Endothelial cell of umbilical vein (primary cell): ENCODE measurements at regions not wholly inside any gene's neighbourhood (a gene's known extent, or its start where the extent isn't known, plus 50 kb on each side); places are given as distances from the start of the nearest gene placed in this dataset.

Source experiments
- BruUV-seq: library from RNA; stranded (reverse); fragments of 400-500 nt; replicated peaks from 2 replicates; lab custom pipeline; 2021; lab: Mats Ljungman, UMichigan
- CTCF ChIA-PET: fragments of 300-600, 350-600 bp; sonication (Branson Sonifier 250); formaldehyde crosslinking; loops from one replicate; lab custom pipeline; 2021; ENCODE audit warnings: antibody characterized with exemption, inconsistent platforms; lab: Charles Lee
- POLR2A ChIA-PET: fragments of 300-600, 350-600 bp; sonication (Branson Sonifier 250); formaldehyde crosslinking; loops from one replicate; lab custom pipeline; 2021; ENCODE audit warnings: antibody characterized with exemption, inconsistent platforms; lab: Charles Lee
- DNase-seq: peaks from one replicate; pipeline ENCODE4 v3.0.0-alpha.2; 2011; ENCODE audit warnings: low read depth, low spot score
- FAIRE-seq: peaks from 2 replicates; lab custom pipeline; 2011; peaks lifted over from hg19 to GRCh38; lab: Jason Lieb, UNC
- H2AFZ ChIP-seq: 2 replicates; pipeline ENCODE4 v1.6.0; 2012; ENCODE audit warnings: low read depth, low read length, control low read depth, inconsistent platforms
- H3K27ac ChIP-seq: 2 replicates; pipeline ENCODE4 v1.5.1; 2011; ENCODE audit warnings: low read depth, mild to moderate bottlenecking, control low read depth, low read length, moderate library complexity; ENCODE audit not compliant: insufficient read depth
- H3K27me3 ChIP-seq, 2 experiments: 2 replicates each; pipeline versions ENCODE4 v1.6.0 to v1.6.1; 2011; ENCODE audit warnings: low read length in 2 of 2, mixed read lengths in 1 of 2; ENCODE audit not compliant: control insufficient read depth in 2 of 2, insufficient read depth in 2 of 2
- H3K36me3 ChIP-seq, 2 experiments: 2 replicates in 1 of 2; 3 replicates in 1 of 2; pipeline ENCODE4 v1.5.1; 2011; ENCODE audit warnings: low read length in 2 of 2, mild to moderate bottlenecking in 1 of 2, moderate library complexity in 1 of 2; ENCODE audit not compliant: control insufficient read depth in 2 of 2, insufficient read depth in 2 of 2; ENCODE audit errors: extremely low read depth in 1 of 2
- H3K4me1 ChIP-seq: 3 replicates; pipeline ENCODE4 v1.5.1; 2011; ENCODE audit warnings: mild to moderate bottlenecking, low read length; ENCODE audit not compliant: control insufficient read depth, insufficient read depth; ENCODE audit errors: extremely low read depth
- H3K4me2 ChIP-seq: 2 replicates; pipeline ENCODE4 v1.6.1; 2011; ENCODE audit warnings: low read length, control low read depth, mixed read lengths; ENCODE audit not compliant: insufficient read depth
- H3K4me3 ChIP-seq, 3 experiments: fragments of 200-600 bp in 1 of 3; sonication (generic), shearing (Covaris generic) in 1 of 3; replicated peaks in 1 of 3; 2 replicates each; pipeline ENCODE4 v1.5.1; 2011 to 2016; ENCODE audit warnings: control low read depth in 3 of 3, low read length in 3 of 3, mild to moderate bottlenecking in 2 of 3, inconsistent platforms in 1 of 3, low read depth in 1 of 3, moderate library complexity in 1 of 3; ENCODE audit not compliant: insufficient read depth in 1 of 3
- H3K79me2 ChIP-seq: 2 replicates; pipeline ENCODE4 v1.6.0; 2012; ENCODE audit warnings: low read length, inconsistent platforms; ENCODE audit not compliant: control insufficient read depth, insufficient read depth
- H3K9ac ChIP-seq: replicated peaks from 2 replicates; pipeline ENCODE3; 2011; ENCODE audit warnings: low read length, control low read depth; ENCODE audit not compliant: insufficient read depth; ENCODE audit errors: extremely low read depth
- H3K9me1 ChIP-seq: replicated peaks from 3 replicates; pipeline ENCODE4 v1.6.0; 2011; ENCODE audit warnings: mild to moderate bottlenecking, low read length; ENCODE audit not compliant: control insufficient read depth, insufficient read depth; ENCODE audit errors: extremely low read depth
- H3K9me3 ChIP-seq: replicated peaks from 2 replicates; pipeline ENCODE4 v1.5.1; 2012; ENCODE audit warnings: low read length, inconsistent platforms; ENCODE audit not compliant: control insufficient read depth, insufficient read depth
- H4K20me1 ChIP-seq: replicated peaks from 2 replicates; pipeline ENCODE3; 2011; ENCODE audit warnings: mild to moderate bottlenecking, low read length; ENCODE audit not compliant: control insufficient read depth, insufficient read depth; ENCODE audit errors: extremely low read depth
- EZH2 ChIP-seq: IDR thresholded peaks from 2 replicates; pipeline ENCODE4 v1.6.1; 2012; ENCODE audit warnings: borderline replicate concordance, low read depth, mild to moderate bottlenecking, moderate library complexity, low read length, inconsistent platforms; ENCODE audit not compliant: severe bottlenecking
- FOS ChIP-seq: IDR thresholded peaks from 2 replicates; pipeline ENCODE4 v1.6.1; 2011; ENCODE audit warnings: mild to moderate bottlenecking, low read length, moderate library complexity, borderline replicate concordance; ENCODE audit not compliant: insufficient read depth
- GATA2 ChIP-seq: IDR thresholded peaks from 2 replicates; pipeline ENCODE4 v1.7.0; 2011; ENCODE audit warnings: low read depth, mild to moderate bottlenecking, moderate library complexity, mixed read lengths, low read length; ENCODE audit not compliant: insufficient read length, insufficient read depth
- JUN ChIP-seq: IDR thresholded peaks from 2 replicates; pipeline ENCODE4 v1.6.1; 2011; ENCODE audit warnings: borderline replicate concordance, low read depth; ENCODE audit not compliant: insufficient read length, insufficient read depth
- MYC ChIP-seq: IDR thresholded peaks from one replicate; pipeline ENCODE4 v1.6.1; 2011; ENCODE audit warnings: mild to moderate bottlenecking, low read depth, low read length
- POLR2A ChIP-seq: IDR thresholded peaks from 2 replicates; pipeline ENCODE4 v1.6.1; 2012; ENCODE audit warnings: low read depth, mild to moderate bottlenecking, control low read depth, low read length
- POLR2AphosphoS5 ChIP-seq: IDR thresholded peaks from 2 replicates; pipeline ENCODE4 v1.6.1; 2012; ENCODE audit warnings: low read depth, mild to moderate bottlenecking, control low read depth, low read length, moderate library complexity; ENCODE audit not compliant: insufficient read depth
- dilution Hi-C: fragments of 300-500 bp; cut with MboI; formaldehyde crosslinking; loops from one replicate; pipeline ENCODE4 v1.15.0; 2019; ENCODE audit warnings: low sequenced_read_pairs; ENCODE audit not compliant: extremely low pct_ligation_motif_present
- intact Hi-C: fragments of 100-400 bp; cut with micrococcal nuclease; formaldehyde crosslinking; loops from one replicate; pipeline ENCODE4 v1.10.0; 2022
- TF ChIP-seq, protein P1 (sequence below): IDR thresholded peaks from 2 replicates; pipeline ENCODE4 v1.6.1; 2011; ENCODE audit not compliant: insufficient read depth, insufficient read length
- TF ChIP-seq, protein P2 (sequence below), 2 donors: IDR thresholded peaks; 1 replicate in 1 of 2; 2 replicates in 1 of 2; pipeline ENCODE4 v1.5.1; 2011; ENCODE audit warnings: low read length in 2 of 2, mild to moderate bottlenecking in 2 of 2, moderate library complexity in 2 of 2, control low read depth in 1 of 2, inconsistent platforms in 1 of 2, low read depth in 1 of 2; ENCODE audit not compliant: insufficient read depth in 1 of 2; ENCODE audit errors: extremely low read depth in 1 of 2

- DNase-seq: no peak
- H3K79me2 ChIP-seq: no peaks in the 10 kb centered on the region
- TF ChIP-seq EZH2 (no peak), MYC (no peak), POLR2AphosphoS5 (no peak), POLR2A (no peak), JUN (no peak), FOS (no peak), GATA2 (no peak)
- TF ChIP-seq, protein P1, sequence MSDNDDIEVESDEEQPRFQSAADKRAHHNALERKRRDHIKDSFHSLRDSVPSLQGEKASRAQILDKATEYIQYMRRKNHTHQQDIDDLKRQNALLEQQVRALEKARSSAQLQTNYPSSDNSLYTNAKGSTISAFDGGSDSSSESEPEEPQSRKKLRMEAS: no peak
- TF ChIP-seq, protein P2, sequence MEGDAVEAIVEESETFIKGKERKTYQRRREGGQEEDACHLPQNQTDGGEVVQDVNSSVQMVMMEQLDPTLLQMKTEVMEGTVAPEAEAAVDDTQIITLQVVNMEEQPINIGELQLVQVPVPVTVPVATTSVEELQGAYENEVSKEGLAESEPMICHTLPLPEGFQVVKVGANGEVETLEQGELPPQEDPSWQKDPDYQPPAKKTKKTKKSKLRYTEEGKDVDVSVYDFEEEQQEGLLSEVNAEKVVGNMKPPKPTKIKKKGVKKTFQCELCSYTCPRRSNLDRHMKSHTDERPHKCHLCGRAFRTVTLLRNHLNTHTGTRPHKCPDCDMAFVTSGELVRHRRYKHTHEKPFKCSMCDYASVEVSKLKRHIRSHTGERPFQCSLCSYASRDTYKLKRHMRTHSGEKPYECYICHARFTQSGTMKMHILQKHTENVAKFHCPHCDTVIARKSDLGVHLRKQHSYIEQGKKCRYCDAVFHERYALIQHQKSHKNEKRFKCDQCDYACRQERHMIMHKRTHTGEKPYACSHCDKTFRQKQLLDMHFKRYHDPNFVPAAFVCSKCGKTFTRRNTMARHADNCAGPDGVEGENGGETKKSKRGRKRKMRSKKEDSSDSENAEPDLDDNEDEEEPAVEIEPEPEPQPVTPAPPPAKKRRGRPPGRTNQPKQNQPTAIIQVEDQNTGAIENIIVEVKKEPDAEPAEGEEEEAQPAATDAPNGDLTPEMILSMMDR (IDR thresholded peaks at IDR 0.05; ENCODE audit: extremely low read depth in 1 of 2, insufficient read depth in 1 of 2, low read depth in 1 of 2, low read length in 2 of 2): no peak
Observed at GRCh38 chr1:82269431-82269830, 468.7 kb downstream of the ADGRL2 start.

More at GRCh38 chr1:82269431-82269830, 468.7 kb downstream of the ADGRL2 start:
- no peak overlapping the region for H3K4me3 ChIP-seq
- H3K27ac ChIP-seq: no peak overlapping the region
- no peaks in the 10 kb centered on the region for H3K27me3 ChIP-seq
- dilution Hi-C loops: no loop called here
- CTCF ChIA-PET: interaction anchor here (0.5 to 1.2 kb wide), 3 partner anchors 88 to 507 kb away, joined by 3 to 4 read pairs (median 3); no protein-coding TSS in a partner anchor
- BruUV-seq: no TSS peak
- no peaks in the 10 kb centered on the region for H3K36me3 ChIP-seq
- H3K9ac ChIP-seq: no peak overlapping the region
- no peaks in the 10 kb centered on the region for H4K20me1 ChIP-seq
- intact Hi-C loops: no loop called here
- H3K9me1 ChIP-seq: no peaks in the 10 kb centered on the region
- no peaks in the 10 kb centered on the region for H3K4me1 ChIP-seq
- H3K4me2 ChIP-seq: no peak overlapping the region
- FAIRE-seq: no peak
- no peaks in the 10 kb centered on the region for H3K9me3 ChIP-seq
- no peak overlapping the region for H2AFZ ChIP-seq
- POLR2A ChIA-PET: no interaction called here
